Neural cell (in vitro differentiated cells): ENCODE measurements at regions not wholly inside any gene's neighbourhood (a gene's known extent, or its start where the extent isn't known, plus 50 kb on each side); places are given as distances from the start of the nearest gene placed in this dataset.
"Not testable (repeated sequence)": the region's sequence is repeated elsewhere in the genome, so short reads cannot be mapped to it uniquely, and the experiment has no call there.

Experiments
- H2AFZ ChIP-seq: fragments of 200-600, 300-800 bp; sonication (generic), shearing (Covaris generic); 2 replicates; pipeline ENCODE4 v1.6.0; 2014; ENCODE audit warnings: low read depth, mild to moderate bottlenecking, antibody characterized with exemption, low read length, moderate library complexity
- H3F3A ChIP-seq: fragments of 200-600 bp; shearing (Covaris generic); 2 replicates; pipeline ENCODE4 v1.6.1; 2016; ENCODE audit warnings: mild to moderate bottlenecking, moderate library complexity, mixed read lengths, antibody characterized with exemption, low read length; ENCODE audit not compliant: insufficient read depth, poor library complexity, severe bottlenecking
- H3K27ac ChIP-seq: fragments of 200-600, 300-800 bp; sonication (generic), shearing (Covaris generic); 2 replicates; pipeline ENCODE4 v1.5.1; 2014; ENCODE audit warnings: mild to moderate bottlenecking, low read length, moderate library complexity
- H3K27me3 ChIP-seq: fragments of 300-800, 200-600 bp; sonication (generic), shearing (Covaris generic); 2 replicates; pipeline ENCODE4 v1.6.0; 2014; ENCODE audit warnings: mild to moderate bottlenecking, low read depth, low read length, moderate library complexity; ENCODE audit not compliant: insufficient read depth
- H3K36me3 ChIP-seq: fragments of 300-800, 200-600 bp; sonication (generic), shearing (Covaris generic); 2 replicates; pipeline ENCODE4 v1.5.1; 2014; ENCODE audit warnings: mild to moderate bottlenecking, antibody characterized with exemption, low read length, moderate library complexity; ENCODE audit not compliant: insufficient read depth
- H3K4me2 ChIP-seq: fragments of 300-800, 200-600 bp; sonication (generic), shearing (Covaris generic); 2 replicates; pipeline ENCODE4 v1.6.0; 2014; ENCODE audit warnings: mild to moderate bottlenecking, low read length
- H3K4me3 ChIP-seq: fragments of 300-800, 200-600 bp; sonication (generic), shearing (Covaris generic); 2 replicates; pipeline ENCODE4 v1.5.1; 2014; ENCODE audit warnings: mild to moderate bottlenecking, low read length, moderate library complexity
- H3K79me2 ChIP-seq: fragments of 200-600 bp; shearing (Covaris generic); replicated peaks from 2 replicates; pipeline ENCODE4 v1.6.0; 2014; ENCODE audit warnings: mild to moderate bottlenecking, low read length, moderate library complexity; ENCODE audit not compliant: insufficient read depth
- H3K9ac ChIP-seq: fragments of 300-800, 200-600 bp; sonication (generic), shearing (Covaris generic); 2 replicates; pipeline ENCODE4 v1.6.1; 2016; ENCODE audit warnings: mild to moderate bottlenecking, low read length, mixed read lengths
- H3K9me2 ChIP-seq: fragments of 200-600 bp; shearing (Covaris generic); 2 replicates; pipeline ENCODE4 v1.6.1; 2016; ENCODE audit warnings: mild to moderate bottlenecking, low read length, mixed read lengths; ENCODE audit not compliant: insufficient read depth
- H3K9me3 ChIP-seq: fragments of 200-600, 300-800 bp; sonication (generic), shearing (Covaris generic); 2 replicates; pipeline ENCODE4 v1.6.1; 2016; ENCODE audit warnings: mild to moderate bottlenecking, mixed run types, low read length, moderate library complexity, mixed read lengths
- H4K20me1 ChIP-seq: fragments of 200-600 bp; shearing (Covaris generic); 2 replicates; pipeline ENCODE4 v1.6.1; 2016; ENCODE audit warnings: mild to moderate bottlenecking, mixed run types; ENCODE audit not compliant: insufficient read depth
- EP300 ChIP-seq: fragments of 450-650 bp; conservative IDR thresholded peaks from 2 replicates; pipeline ENCODE4 v1.6.1; 2014; ENCODE audit warnings: antibody characterized with exemption, mild to moderate bottlenecking, moderate library complexity; ENCODE audit not compliant: poor library complexity, severe bottlenecking
- EZH2 ChIP-seq: fragments of 200-600, 300-800 bp; shearing (Covaris generic), sonication (generic); IDR thresholded peaks from 2 replicates; pipeline ENCODE4 v1.6.1; 2014; ENCODE audit warnings: antibody characterized with exemption, low read length, borderline replicate concordance, mild to moderate bottlenecking; ENCODE audit not compliant: insufficient read depth, poor library complexity, severe bottlenecking
- MXI1 ChIP-seq: fragments of 450-650 bp; conservative IDR thresholded peaks from 2 replicates; pipeline ENCODE4 v1.6.1; 2014; ENCODE audit warnings: antibody characterized with exemption, mild to moderate bottlenecking; ENCODE audit not compliant: poor library complexity, severe bottlenecking
- POLR2AphosphoS5 ChIP-seq: IDR thresholded peaks from 2 replicates; pipeline ENCODE4 v1.6.1; 2012
- RAD21 ChIP-seq: fragments of 450-650 bp; conservative IDR thresholded peaks from 2 replicates; pipeline ENCODE4 v1.6.1; 2014; ENCODE audit warnings: antibody characterized with exemption, mild to moderate bottlenecking, moderate library complexity
- REST ChIP-seq: IDR thresholded peaks from 2 replicates; pipeline ENCODE4 v1.6.1; 2012; ENCODE audit warnings: borderline replicate concordance
- SMC3 ChIP-seq: fragments of 450-650 bp; conservative IDR thresholded peaks from 2 replicates; pipeline ENCODE4 v1.6.1; 2014; ENCODE audit warnings: antibody characterized with exemption, mild to moderate bottlenecking, moderate library complexity; ENCODE audit not compliant: poor library complexity
- TAF1 ChIP-seq: IDR thresholded peaks from 2 replicates; pipeline ENCODE4 v1.6.1; 2012; ENCODE audit warnings: low read depth
- TF ChIP-seq, protein P1 (sequence below): fragments of 450-650 bp; IDR thresholded peaks from 2 replicates; pipeline ENCODE4 v1.5.1; 2014; ENCODE audit warnings: antibody characterized with exemption, mild to moderate bottlenecking, moderate library complexity; ENCODE audit not compliant: poor library complexity, severe bottlenecking

DNA sequence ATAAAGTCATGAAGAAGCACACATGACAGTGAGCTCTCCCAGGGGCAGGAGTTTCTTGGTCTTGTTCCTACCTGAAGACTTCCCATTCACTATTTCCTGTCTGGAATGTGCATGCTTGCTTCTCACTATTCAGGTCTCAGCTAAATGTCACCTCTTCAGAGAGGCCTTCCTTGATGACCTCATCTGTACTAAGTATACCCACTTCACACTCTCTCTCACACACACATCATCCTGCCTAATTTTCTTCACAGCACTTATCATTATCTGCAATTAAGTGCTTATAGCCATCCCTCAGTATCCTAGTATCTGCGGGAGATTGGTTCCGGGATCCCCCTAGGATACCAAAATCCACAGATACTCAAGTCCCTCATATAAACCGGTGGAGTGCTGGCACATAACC is 146.4 kb upstream of the IVNS1ABP start:
- no peaks in the 10 kb centered on the region for H3K9me3 ChIP-seq
- no peak overlapping the region for H3K27ac ChIP-seq
- H3K27me3 ChIP-seq = no peaks in the 10 kb centered on the region
- H3F3A ChIP-seq = no peaks in the 10 kb centered on the region
- no peaks in the 10 kb centered on the region for H4K20me1 ChIP-seq
- no peaks in the 10 kb centered on the region for H3K9me2 ChIP-seq
- no peaks in the 10 kb centered on the region for H3K79me2 ChIP-seq
- H3K36me3 ChIP-seq = no peaks in the 10 kb centered on the region
- H3K4me2 ChIP-seq = no peak overlapping the region
- no peak overlapping the region for H2AFZ ChIP-seq
- no peak for TF ChIP-seq RAD21
- TF ChIP-seq, protein P1, sequence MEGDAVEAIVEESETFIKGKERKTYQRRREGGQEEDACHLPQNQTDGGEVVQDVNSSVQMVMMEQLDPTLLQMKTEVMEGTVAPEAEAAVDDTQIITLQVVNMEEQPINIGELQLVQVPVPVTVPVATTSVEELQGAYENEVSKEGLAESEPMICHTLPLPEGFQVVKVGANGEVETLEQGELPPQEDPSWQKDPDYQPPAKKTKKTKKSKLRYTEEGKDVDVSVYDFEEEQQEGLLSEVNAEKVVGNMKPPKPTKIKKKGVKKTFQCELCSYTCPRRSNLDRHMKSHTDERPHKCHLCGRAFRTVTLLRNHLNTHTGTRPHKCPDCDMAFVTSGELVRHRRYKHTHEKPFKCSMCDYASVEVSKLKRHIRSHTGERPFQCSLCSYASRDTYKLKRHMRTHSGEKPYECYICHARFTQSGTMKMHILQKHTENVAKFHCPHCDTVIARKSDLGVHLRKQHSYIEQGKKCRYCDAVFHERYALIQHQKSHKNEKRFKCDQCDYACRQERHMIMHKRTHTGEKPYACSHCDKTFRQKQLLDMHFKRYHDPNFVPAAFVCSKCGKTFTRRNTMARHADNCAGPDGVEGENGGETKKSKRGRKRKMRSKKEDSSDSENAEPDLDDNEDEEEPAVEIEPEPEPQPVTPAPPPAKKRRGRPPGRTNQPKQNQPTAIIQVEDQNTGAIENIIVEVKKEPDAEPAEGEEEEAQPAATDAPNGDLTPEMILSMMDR = no peak
- TF ChIP-seq EP300 = no peak
- no peak for TF ChIP-seq POLR2AphosphoS5
- TF ChIP-seq REST = no peak
- TF ChIP-seq SMC3 = no peak
- TF ChIP-seq MXI1 = no peak
- no peak for TF ChIP-seq TAF1
- no peak for TF ChIP-seq EZH2
- no peak overlapping the region for H3K9ac ChIP-seq
- H3K4me3 ChIP-seq = no peak overlapping the region

DNA sequence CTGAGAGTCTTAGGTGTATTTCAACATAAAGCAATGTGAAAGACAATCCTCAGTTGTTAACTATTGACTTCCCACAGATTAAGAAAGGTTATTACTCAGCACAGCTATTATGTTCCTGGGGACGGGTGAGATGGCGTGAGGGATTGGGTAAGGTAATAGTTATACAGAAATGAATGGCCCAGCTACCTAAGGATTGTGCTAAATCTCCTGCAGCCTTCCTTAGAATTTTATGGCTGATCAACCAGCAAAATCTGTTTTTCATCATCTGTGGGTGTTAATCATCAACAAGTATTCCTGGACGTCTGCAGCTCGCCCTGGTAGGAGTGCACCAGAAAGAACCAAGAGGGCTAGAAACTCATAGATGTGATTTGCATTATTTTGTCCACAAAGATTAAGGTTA is 146.0 kb upstream of the IVNS1ABP start:
- Histone ChIP-seq H3K79me2 (no peaks in the 10 kb centered on the region), H2AFZ (no peak overlapping the region), H3K27ac (no peak overlapping the region), H3K36me3 (no peaks in the 10 kb centered on the region), H4K20me1 (no peaks in the 10 kb centered on the region), H3K4me3 (no peak overlapping the region), H3K9me2 (no peaks in the 10 kb centered on the region), H3F3A (no peaks in the 10 kb centered on the region), H3K9ac (no peak overlapping the region), H3K27me3 (no peaks in the 10 kb centered on the region), H3K4me2 (no peak overlapping the region), H3K9me3 (no peaks in the 10 kb centered on the region)
- TF ChIP-seq RAD21 = no peak
- no peak for TF ChIP-seq EP300
- TF ChIP-seq POLR2AphosphoS5 = no peak
- TF ChIP-seq, protein P1 = no peak
- TF ChIP-seq MXI1 = no peak
- TF ChIP-seq TAF1 = no peak
- no peak for TF ChIP-seq REST
- no peak for TF ChIP-seq SMC3
- no peak for TF ChIP-seq EZH2

DNA sequence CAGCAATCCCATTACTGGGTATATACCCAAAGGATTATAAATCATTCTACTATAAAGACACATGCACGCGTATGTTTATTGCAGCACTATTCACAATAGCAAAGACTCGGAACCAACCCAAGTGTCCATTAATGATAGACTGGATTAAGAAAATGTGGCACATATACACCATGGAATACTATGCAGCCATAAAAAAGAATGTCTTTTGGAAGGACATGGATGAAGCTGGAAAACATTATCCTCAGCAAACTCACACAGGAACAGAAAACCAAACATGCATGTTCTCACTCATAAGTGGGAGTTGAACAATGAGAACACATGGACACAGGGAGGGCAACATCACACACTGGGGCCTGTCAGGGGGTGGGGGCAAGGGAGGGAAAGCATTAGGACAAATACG is 143.7 kb upstream of the IVNS1ABP start:
- H4K20me1 ChIP-seq, H3K27ac ChIP-seq, H3K9ac ChIP-seq, H3F3A ChIP-seq, H3K79me2 ChIP-seq, H3K27me3 ChIP-seq, H3K9me3 ChIP-seq, H3K4me3 ChIP-seq, H3K36me3 ChIP-seq, H3K4me2 ChIP-seq, H2AFZ ChIP-seq, H3K9me2 ChIP-seq: not testable (repeated sequence)
